ENCODE measurements at regions not wholly inside any gene's neighbourhood (a gene's known extent, or its start where the extent isn't known, plus 50 kb on each side); places are given as distances from the start of the nearest gene placed in this dataset.

- DNase-seq (ENCODE audit: low read depth), result peak; percentile 51
- no peak for TF ChIP-seq CTCF (IDR thresholded peaks at IDR 0.05; ENCODE audit: insufficient read depth, low read length)
- no peak overlapping the region for H3K4me3 ChIP-seq (ENCODE audit: low read depth, low read length)
Measured at GRCh38 chr4:159012381-159012780, 90.5 kb upstream of the RAPGEF2 start.

- no peak for DNase-seq (ENCODE audit: low read depth)
- TF ChIP-seq CTCF (IDR thresholded peaks at IDR 0.05; ENCODE audit: insufficient read depth, low read length), result no peak
- H3K4me3 ChIP-seq (ENCODE audit: low read depth, low read length), result no peak overlapping the region
Measured at GRCh38 chr4:159013692-159014091, 89.2 kb upstream of the RAPGEF2 start.

- no peak overlapping the region for H3K4me3 ChIP-seq (ENCODE audit: low read depth, low read length)
- TF ChIP-seq CTCF (IDR thresholded peaks at IDR 0.05; ENCODE audit: insufficient read depth, low read length), result no peak
- no peak for DNase-seq (ENCODE audit: low read depth)
Measured at GRCh38 chr4:159014859-159015258, 88.0 kb upstream of the RAPGEF2 start.

GRCh38 chr4:159015841-159016240 is 87.0 kb upstream of the RAPGEF2 start:
- no peak for TF ChIP-seq CTCF (IDR thresholded peaks at IDR 0.05; ENCODE audit: insufficient read depth, low read length)
- H3K4me3 ChIP-seq (ENCODE audit: low read depth, low read length), result no peak overlapping the region
- peak; percentile 46 for DNase-seq (ENCODE audit: low read depth)

- H3K4me3 ChIP-seq (ENCODE audit: low read depth, low read length), result no peak overlapping the region
- no peak for DNase-seq (ENCODE audit: low read depth)
- TF ChIP-seq CTCF (IDR thresholded peaks at IDR 0.05; ENCODE audit: insufficient read depth, low read length), result no peak
Measured at GRCh38 chr4:159016593-159017024, 86.3 kb upstream of the RAPGEF2 start.

- TF ChIP-seq CTCF (IDR thresholded peaks at IDR 0.05; ENCODE audit: insufficient read depth, low read length), result no peak
Measured at GRCh38 chr4:159017323-159018026, 85.4 kb upstream of the RAPGEF2 start.

More at GRCh38 chr4:159017323-159018026, 85.4 kb upstream of the RAPGEF2 start:
- no peak overlapping the region for H3K4me3 ChIP-seq (ENCODE audit: low read depth, low read length)
- no peak for DNase-seq (ENCODE audit: low read depth)
